GM19324 (cell line): ENCODE measurements at regions not wholly inside any gene's neighbourhood (a gene's known extent, or its start where the extent isn't known, plus 50 kb on each side); places are given as distances from the start of the nearest gene placed in this dataset.
"Not testable (repeated sequence)": the region's sequence is repeated elsewhere in the genome, so short reads cannot be mapped to it uniquely, and the experiment has no call there.

Experiments
- ATAC-seq: cut with Tn5 transposase; IDR thresholded peaks from one replicate; pipeline ENCODE4 v1.9.1; 2021; ENCODE audit warnings: mild to moderate bottlenecking, moderate library complexity; ENCODE audit not compliant: unreplicated experiment, low FRiP score

- no peak for ATAC-seq
Measured at GRCh38 chr3:71936681-71937080, 151.7 kb upstream of the PROK2 start.

GRCh38 chr3:71934520-71935270 is 149.7 kb upstream of the PROK2 start:
- ATAC-seq: no peak

GRCh38 chr3:71931922-71932321 is 147.0 kb upstream of the PROK2 start:
- ATAC-seq: no peak

- no peak for ATAC-seq
Measured at GRCh38 chr3:71930056-71930991, 145.4 kb upstream of the PROK2 start.

- ATAC-seq: no peak
Measured at GRCh38 chr3:71928212-71928611, 143.3 kb upstream of the PROK2 start.

GRCh38 chr3:71927505-71928066 is 142.6 kb upstream of the PROK2 start:
- ATAC-seq: no peak

- ATAC-seq: no peak
Measured at GRCh38 chr3:71926616-71927015, 141.7 kb upstream of the PROK2 start.

- ATAC-seq: no peak
Measured at GRCh38 chr3:71926262-71926600, 141.3 kb upstream of the PROK2 start.

- ATAC-seq: not testable (repeated sequence)
Measured at GRCh38 chr3:71925511-71926261, 140.7 kb upstream of the PROK2 start.

- no peak for ATAC-seq
Measured at GRCh38 chr3:71924721-71925120, 139.8 kb upstream of the PROK2 start.

- ATAC-seq: no peak
Measured at GRCh38 chr3:71921036-71921435, 136.1 kb upstream of the PROK2 start.

GRCh38 chr3:71919572-71919971 is 134.6 kb upstream of the PROK2 start:
- ATAC-seq: no peak

- no peak for ATAC-seq
Measured at GRCh38 chr3:71917545-71917944, 132.6 kb upstream of the PROK2 start.

GRCh38 chr3:71916747-71917369 is 131.9 kb upstream of the PROK2 start:
- ATAC-seq: no peak

- ATAC-seq: no peak
Measured at GRCh38 chr3:71912839-71913495, 128.0 kb upstream of the PROK2 start.

GRCh38 chr3:71910108-71910507 is 125.2 kb upstream of the PROK2 start:
- no peak for ATAC-seq

- no peak for ATAC-seq
Measured at GRCh38 chr3:71907996-71908395, 123.0 kb upstream of the PROK2 start.

- ATAC-seq: no peak
Measured at GRCh38 chr3:71906976-71907375, 122.0 kb upstream of the PROK2 start.

GRCh38 chr3:71905426-71905825 is 120.5 kb upstream of the PROK2 start:
- ATAC-seq: peak; percentile 91

GRCh38 chr3:71903936-71904335 is 119.0 kb upstream of the PROK2 start:
- ATAC-seq: no peak
